ENCODE measurements at regions not wholly inside any gene's neighbourhood (a gene's known extent, or its start where the extent isn't known, plus 50 kb on each side); places are given as distances from the start of the nearest gene placed in this dataset.
"Not testable (repeated sequence)": the region's sequence is repeated elsewhere in the genome, so short reads cannot be mapped to it uniquely, and the experiment has no call there.

- DNase-seq = no peak
These were observed 2428.4 kb upstream of the PCDH20 start for GRCh38 chr13:63843766-63844699.

GRCh38 chr13:63842102-63842501, 2426.5 kb upstream of the PCDH20 start:
- no peak for DNase-seq

- DNase-seq = no peak
These were observed 2425.1 kb upstream of the PCDH20 start for GRCh38 chr13:63840551-63841421.

GRCh38 chr13:63838366-63839110, 2422.9 kb upstream of the PCDH20 start:
- no peak for DNase-seq

- DNase-seq = not testable (repeated sequence)
These were observed 2422.1 kb upstream of the PCDH20 start for GRCh38 chr13:63837701-63838100.

- DNase-seq = not testable (repeated sequence)
These were observed 2414.0 kb upstream of the PCDH20 start for GRCh38 chr13:63829609-63830008.

- DNase-seq = not testable (repeated sequence)
These were observed 2406.1 kb upstream of the PCDH20 start for GRCh38 chr13:63821785-63822184.

- DNase-seq = not testable (repeated sequence)
These were observed 2395.9 kb upstream of the PCDH20 start for GRCh38 chr13:63811428-63812004.

GRCh38 chr13:63791134-63791533, 2375.5 kb upstream of the PCDH20 start:
- not testable (repeated sequence) for DNase-seq

- no peak for DNase-seq
These were observed 2358.5 kb upstream of the PCDH20 start for GRCh38 chr13:63774133-63774532.

GRCh38 chr13:63773476-63773875, 2357.8 kb upstream of the PCDH20 start:
- no peak for DNase-seq

GRCh38 chr13:63757683-63758082, 2342.0 kb upstream of the PCDH20 start:
- not testable (repeated sequence) for DNase-seq

GRCh38 chr13:63749857-63750256, 2334.2 kb upstream of the PCDH20 start:
- not testable (repeated sequence) for DNase-seq

- not testable (repeated sequence) for DNase-seq
These were observed 2326.1 kb upstream of the PCDH20 start for GRCh38 chr13:63741814-63742101.

- DNase-seq = no peak
These were observed 2325.6 kb upstream of the PCDH20 start for GRCh38 chr13:63741029-63741813.

- DNase-seq = not testable (repeated sequence)
These were observed 2323.6 kb upstream of the PCDH20 start for GRCh38 chr13:63739112-63739735.

GRCh38 chr13:63737418-63737817, 2321.8 kb upstream of the PCDH20 start:
- DNase-seq = no peak

- DNase-seq = no peak
These were observed 2316.2 kb upstream of the PCDH20 start for GRCh38 chr13:63731896-63732295.

- not testable (repeated sequence) for DNase-seq
These were observed 2296.5 kb upstream of the PCDH20 start for GRCh38 chr13:63712159-63712558.

GRCh38 chr13:63706751-63707150, 2291.1 kb upstream of the PCDH20 start:
- DNase-seq = no peak

GRCh38 chr13:63704521-63704920, 2288.9 kb upstream of the PCDH20 start:
- DNase-seq = no peak
